H1 (cell line): ENCODE measurements at regions not wholly inside any gene's neighbourhood (a gene's known extent, or its start where the extent isn't known, plus 50 kb on each side); places are given as distances from the start of the nearest gene placed in this dataset.

Experiments used
- ASH2L ChIP-seq: fragments of 200-600, 300-600 bp; sonication (generic); IDR thresholded peaks from one replicate; pipeline ENCODE4 v1.7.1; 2017; ENCODE audit warnings: low read length
- BCL11A ChIP-seq, 2 experiments: IDR thresholded peaks; one replicate each; pipeline ENCODE4 v1.6.1; 2011; ENCODE audit warnings: low read depth in 2 of 2, low read length in 2 of 2, mild to moderate bottlenecking in 2 of 2
- CHD7 ChIP-seq: fragments of 300-600 bp; sonication (generic); IDR thresholded peaks from 2 replicates; pipeline ENCODE4 v1.7.1; 2012; ENCODE audit warnings: low read length, moderate library complexity, mild to moderate bottlenecking, inconsistent platforms; ENCODE audit not compliant: insufficient replicate concordance
- HDAC6 ChIP-seq: IDR thresholded peaks from one replicate; pipeline ENCODE4 v1.7.1; 2012; ENCODE audit warnings: low read depth, mild to moderate bottlenecking, inconsistent platforms, low read length, moderate library complexity
- MAFK ChIP-seq: IDR thresholded peaks from 2 replicates; pipeline ENCODE4 v1.6.1; 2012; ENCODE audit warnings: low read depth, mild to moderate bottlenecking, improper control_type of control experiment, low read length
- NRF1 ChIP-seq: IDR thresholded peaks from 2 replicates; pipeline ENCODE4 v1.6.1; 2011; ENCODE audit warnings: mild to moderate bottlenecking, low read depth, low read length, improper control_type of control experiment
- RAD21 ChIP-seq, 2 experiments: IDR thresholded peaks in 1 of 2; conservative IDR thresholded peaks in 1 of 2; 2 replicates each; pipeline ENCODE4 v1.6.1; 2011; ENCODE audit warnings: low read depth in 2 of 2, low read length in 2 of 2, improper control_type of control experiment in 1 of 2, inconsistent platforms in 1 of 2, mild to moderate bottlenecking in 1 of 2, moderate library complexity in 1 of 2
- SIRT6 ChIP-seq: IDR thresholded peaks from one replicate; pipeline ENCODE4 v1.7.1; 2012; ENCODE audit warnings: low read length, inconsistent platforms
- SP1 ChIP-seq: IDR thresholded peaks from 2 replicates; pipeline ENCODE4 v1.6.1; 2011; ENCODE audit warnings: low read depth, low read length

GRCh38 chr12:14065616-14066015 is 84.2 kb upstream of the GRIN2B start (continued):
- TF ChIP-seq CHD7 (no peak), BCL11A (IDR thresholded peaks at IDR 0.05; ENCODE audit: low read depth in 2 of 2, low read length in 2 of 2) (no peak), SIRT6 (no peak), RAD21 (IDR thresholded peaks at IDR 0.05 in 1 of 2, conservative IDR thresholded peaks at IDR 0.05 in 1 of 2; ENCODE audit: low read depth in 2 of 2, low read length in 2 of 2) (no peak), HDAC6 (no peak), MAFK (no peak), NRF1 (no peak), ASH2L (no peak), SP1 (no peak)
